GM12872 (cell line): ENCODE measurements at regions not wholly inside any gene's neighbourhood (a gene's known extent, or its start where the extent isn't known, plus 50 kb on each side); places are given as distances from the start of the nearest gene placed in this dataset.

Source experiments
- CTCF ChIP-seq: IDR thresholded peaks from 3 replicates; pipeline ENCODE4 v1.5.1; 2011; ENCODE audit warnings: low read depth, mild to moderate bottlenecking, low read length, moderate library complexity; ENCODE audit not compliant: insufficient read depth

GRCh38 chr5:82494942-82495341, 216.8 kb upstream of the RPS23 start:
- 0 out of 3 replicates have a peak, but pooled peaks have one; percentile 16 for TF ChIP-seq CTCF

GRCh38 chr5:82493221-82493620, 215.1 kb upstream of the RPS23 start:
- TF ChIP-seq CTCF: no peak

- TF ChIP-seq CTCF: no peak
These were observed 213.2 kb upstream of the RPS23 start for GRCh38 chr5:82491397-82491796.

GRCh38 chr5:82489683-82490082, 211.5 kb upstream of the RPS23 start:
- TF ChIP-seq CTCF: no peak

GRCh38 chr5:82487131-82487530, 209.0 kb upstream of the RPS23 start:
- TF ChIP-seq CTCF: no peak

GRCh38 chr5:82480331-82480730, 202.2 kb upstream of the RPS23 start:
- TF ChIP-seq CTCF: no peak

- TF ChIP-seq CTCF: no peak
These were observed 198.0 kb upstream of the RPS23 start for GRCh38 chr5:82476155-82476554.

- no peak for TF ChIP-seq CTCF
These were observed 195.1 kb upstream of the RPS23 start for GRCh38 chr5:82473262-82473661.
